Fibroblast of lung (primary cell): ENCODE measurements at regions not wholly inside any gene's neighbourhood (a gene's known extent, or its start where the extent isn't known, plus 50 kb on each side); places are given as distances from the start of the nearest gene placed in this dataset.

ENCODE experiments used
- DNase-seq, 2 donors: peaks; one replicate each; pipeline versions ENCODE4 v3.0.0 to v3.0.0-alpha.2; 2010; ENCODE audit warnings: low read depth in 2 of 2
- H2AFZ ChIP-seq: 2 replicates; pipeline ENCODE4 v1.5.1; 2012; ENCODE audit warnings: low read length, control low read depth, inconsistent platforms
- H3K27ac ChIP-seq: 2 replicates; pipeline ENCODE4 v1.5.1; 2011; ENCODE audit warnings: low read length, control low read depth; ENCODE audit not compliant: insufficient read depth
- H3K27me3 ChIP-seq: 2 replicates; pipeline ENCODE4 v1.5.1; 2011; ENCODE audit warnings: mild to moderate bottlenecking, low read length; ENCODE audit not compliant: control insufficient read depth, insufficient read depth
- H3K36me3 ChIP-seq: 2 replicates; pipeline ENCODE4 v1.5.1; 2011; ENCODE audit warnings: low read length; ENCODE audit not compliant: control insufficient read depth, insufficient read depth
- H3K4me1 ChIP-seq: 2 replicates; pipeline ENCODE4 v1.5.1; 2011; ENCODE audit warnings: low read length; ENCODE audit not compliant: control insufficient read depth, insufficient read depth; ENCODE audit errors: extremely low read depth
- H3K4me2 ChIP-seq: 2 replicates; pipeline ENCODE4 v1.5.1; 2011; ENCODE audit warnings: low read length, control low read depth; ENCODE audit not compliant: insufficient read depth; ENCODE audit errors: extremely low read depth
- H3K4me3 ChIP-seq, 4 experiments: fragments of 200-600 bp in 1 of 4; sonication (generic) in 1 of 4; replicated peaks in 1 of 4; 2 replicates each; pipeline ENCODE4 v1.5.1; 2011 to 2016; ENCODE audit warnings: low read length in 4 of 4, low read depth in 3 of 4, mild to moderate bottlenecking in 3 of 4, control low read depth in 2 of 4, inconsistent platforms in 1 of 4, mixed read lengths in 1 of 4; ENCODE audit not compliant: insufficient read depth in 1 of 4; ENCODE audit errors: control extremely low read depth in 1 of 4
- H3K79me2 ChIP-seq: 2 replicates; pipeline ENCODE4 v1.5.1; 2012; ENCODE audit warnings: mild to moderate bottlenecking, low read length, inconsistent platforms; ENCODE audit not compliant: control insufficient read depth, insufficient read depth
- H3K9ac ChIP-seq: 2 replicates; pipeline ENCODE4 v1.5.1; 2011; ENCODE audit warnings: mild to moderate bottlenecking, low read length, control low read depth; ENCODE audit not compliant: insufficient read depth
- H3K9me3 ChIP-seq: 2 replicates; pipeline ENCODE4 v1.5.1; 2012; ENCODE audit warnings: low read depth, low read length; ENCODE audit not compliant: control insufficient read depth, insufficient read depth
- H4K20me1 ChIP-seq: 2 replicates; pipeline ENCODE4 v1.5.1; 2011; ENCODE audit warnings: low read length; ENCODE audit not compliant: control insufficient read depth, insufficient read depth; ENCODE audit errors: extremely low read depth
- EZH2 ChIP-seq: IDR thresholded peaks from 2 replicates; pipeline ENCODE4 v1.5.1; 2012; ENCODE audit warnings: low read length, control low read depth, mild to moderate bottlenecking; ENCODE audit errors: missing control alignments
- TF ChIP-seq, protein P1 (sequence below), 2 donors: IDR thresholded peaks in 1 of 2; conservative IDR thresholded peaks in 1 of 2; 1 replicate in 1 of 2; 2 replicates in 1 of 2; pipeline ENCODE4 v1.5.1; 2011 to 2012; ENCODE audit warnings: low read length in 2 of 2, control low read depth in 1 of 2, inconsistent platforms in 1 of 2, low read depth in 1 of 2, mild to moderate bottlenecking in 1 of 2

DNA sequence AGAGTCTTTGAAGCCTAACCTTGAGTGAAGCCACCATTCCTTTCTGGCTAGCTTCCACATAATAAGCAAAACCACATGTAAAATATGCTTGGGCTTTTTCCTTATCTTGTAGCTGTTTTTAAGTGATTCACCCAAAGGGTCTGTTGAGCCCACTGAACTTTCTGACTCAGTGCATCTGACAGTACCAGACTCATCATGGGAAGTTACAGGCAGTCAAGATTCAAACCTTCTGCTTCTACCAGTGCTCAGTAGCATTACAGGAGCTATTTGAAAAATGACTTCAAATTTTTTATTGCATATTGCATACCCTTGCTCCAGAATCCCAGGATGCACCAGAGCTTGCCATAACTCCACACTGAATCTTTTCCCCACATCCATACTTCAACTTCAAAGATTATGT is 87.5 kb upstream of the PTPRD start:
- peak in 1 of 2 donors; percentile 32 for DNase-seq
- Histone ChIP-seq H4K20me1 (no peaks in the 10 kb centered on the region), H3K36me3 (no peaks in the 10 kb centered on the region), H3K4me1 (no peaks in the 10 kb centered on the region), H3K27me3 (no peaks in the 10 kb centered on the region), H3K4me2 (no peak overlapping the region), H2AFZ (no peak overlapping the region), H3K9me3 (no peaks in the 10 kb centered on the region), H3K27ac (no peak overlapping the region), H3K4me3 (no peak overlapping the region), H3K79me2 (no peaks in the 10 kb centered on the region), H3K9ac (no peak overlapping the region)
- TF ChIP-seq EZH2, result no peak
- TF ChIP-seq, protein P1, sequence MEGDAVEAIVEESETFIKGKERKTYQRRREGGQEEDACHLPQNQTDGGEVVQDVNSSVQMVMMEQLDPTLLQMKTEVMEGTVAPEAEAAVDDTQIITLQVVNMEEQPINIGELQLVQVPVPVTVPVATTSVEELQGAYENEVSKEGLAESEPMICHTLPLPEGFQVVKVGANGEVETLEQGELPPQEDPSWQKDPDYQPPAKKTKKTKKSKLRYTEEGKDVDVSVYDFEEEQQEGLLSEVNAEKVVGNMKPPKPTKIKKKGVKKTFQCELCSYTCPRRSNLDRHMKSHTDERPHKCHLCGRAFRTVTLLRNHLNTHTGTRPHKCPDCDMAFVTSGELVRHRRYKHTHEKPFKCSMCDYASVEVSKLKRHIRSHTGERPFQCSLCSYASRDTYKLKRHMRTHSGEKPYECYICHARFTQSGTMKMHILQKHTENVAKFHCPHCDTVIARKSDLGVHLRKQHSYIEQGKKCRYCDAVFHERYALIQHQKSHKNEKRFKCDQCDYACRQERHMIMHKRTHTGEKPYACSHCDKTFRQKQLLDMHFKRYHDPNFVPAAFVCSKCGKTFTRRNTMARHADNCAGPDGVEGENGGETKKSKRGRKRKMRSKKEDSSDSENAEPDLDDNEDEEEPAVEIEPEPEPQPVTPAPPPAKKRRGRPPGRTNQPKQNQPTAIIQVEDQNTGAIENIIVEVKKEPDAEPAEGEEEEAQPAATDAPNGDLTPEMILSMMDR (conservative IDR thresholded peaks at IDR 0.05 in 1 of 2, IDR thresholded peaks at IDR 0.05 in 1 of 2; ENCODE audit: low read depth in 1 of 2, low read length in 2 of 2), result no peak

DNA sequence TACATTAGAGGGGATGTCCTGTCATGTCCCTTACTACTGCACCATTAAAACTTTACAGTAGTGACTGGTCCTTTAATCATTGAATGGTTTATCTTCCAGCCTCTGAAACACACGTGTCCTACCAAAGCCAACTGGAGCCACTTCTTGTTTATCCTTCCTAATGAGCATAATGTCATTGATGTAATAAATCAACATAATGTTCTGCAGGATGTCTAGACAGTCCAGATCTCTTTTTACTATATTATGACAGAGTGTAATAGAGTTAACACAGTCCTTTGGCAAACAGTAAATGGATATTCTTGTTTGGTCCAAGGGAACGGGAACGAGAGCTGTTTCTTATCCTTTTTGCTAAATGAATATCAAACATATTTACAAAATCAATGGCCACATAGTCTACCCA is 88.1 kb upstream of the PTPRD start:
- Histone ChIP-seq H2AFZ (no peak overlapping the region), H3K79me2 (no peaks in the 10 kb centered on the region), H3K9me3 (no peaks in the 10 kb centered on the region), H3K4me3 (no peak overlapping the region), H4K20me1 (no peaks in the 10 kb centered on the region), H3K27ac (no peak overlapping the region), H3K4me1 (no peaks in the 10 kb centered on the region), H3K36me3 (no peaks in the 10 kb centered on the region), H3K4me2 (no peak overlapping the region), H3K9ac (no peak overlapping the region), H3K27me3 (no peaks in the 10 kb centered on the region)
- TF ChIP-seq, protein P1 (conservative IDR thresholded peaks at IDR 0.05 in 1 of 2, IDR thresholded peaks at IDR 0.05 in 1 of 2; ENCODE audit: low read depth in 1 of 2, low read length in 2 of 2), result no peak
- no peak for TF ChIP-seq EZH2
- DNase-seq, result no peak

DNA sequence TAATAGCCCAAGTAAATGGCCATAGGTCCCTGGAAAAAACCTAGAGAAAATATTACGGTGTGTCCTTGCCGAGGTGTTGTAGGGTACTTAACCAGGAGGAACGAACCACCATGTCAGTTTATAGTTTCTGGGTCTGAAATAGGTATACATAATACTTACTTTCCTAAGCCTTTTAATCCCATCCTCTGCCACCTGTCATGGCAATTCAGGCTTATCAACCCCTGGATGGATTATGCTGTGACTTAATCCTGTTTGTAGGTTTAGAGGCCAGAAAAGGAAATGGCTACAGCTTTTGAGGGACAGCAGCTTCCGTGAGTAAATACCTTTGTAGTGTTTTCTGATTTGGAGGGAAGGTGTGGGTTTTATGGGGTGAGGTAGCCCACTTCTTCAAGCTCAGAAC is 89.1 kb upstream of the PTPRD start:
- Histone ChIP-seq H3K9ac (no peak overlapping the region), H3K4me3 (no peak overlapping the region), H3K9me3 (no peaks in the 10 kb centered on the region), H3K79me2 (no peaks in the 10 kb centered on the region), H3K36me3 (no peaks in the 10 kb centered on the region), H4K20me1 (no peaks in the 10 kb centered on the region), H3K27ac (no peak overlapping the region), H2AFZ (no peak overlapping the region), H3K27me3 (no peaks in the 10 kb centered on the region), H3K4me2 (no peak overlapping the region), H3K4me1 (no peaks in the 10 kb centered on the region)
- DNase-seq, result no peak
- no peak for TF ChIP-seq EZH2
- TF ChIP-seq, protein P1 (conservative IDR thresholded peaks at IDR 0.05 in 1 of 2, IDR thresholded peaks at IDR 0.05 in 1 of 2; ENCODE audit: low read depth in 1 of 2, low read length in 2 of 2), result no peak
